GM19023 (cell line): ENCODE measurements at regions not wholly inside any gene's neighbourhood (a gene's known extent, or its start where the extent isn't known, plus 50 kb on each side); places are given as distances from the start of the nearest gene placed in this dataset.
"Not testable (repeated sequence)": the region's sequence is repeated elsewhere in the genome, so short reads cannot be mapped to it uniquely, and the experiment has no call there.

ENCODE experiments used
- ATAC-seq: cut with Tn5 transposase; IDR thresholded peaks from one replicate; pipeline ENCODE4 v1.9.1; 2021; ENCODE audit warnings: mild to moderate bottlenecking, moderate library complexity; ENCODE audit not compliant: unreplicated experiment

DNA sequence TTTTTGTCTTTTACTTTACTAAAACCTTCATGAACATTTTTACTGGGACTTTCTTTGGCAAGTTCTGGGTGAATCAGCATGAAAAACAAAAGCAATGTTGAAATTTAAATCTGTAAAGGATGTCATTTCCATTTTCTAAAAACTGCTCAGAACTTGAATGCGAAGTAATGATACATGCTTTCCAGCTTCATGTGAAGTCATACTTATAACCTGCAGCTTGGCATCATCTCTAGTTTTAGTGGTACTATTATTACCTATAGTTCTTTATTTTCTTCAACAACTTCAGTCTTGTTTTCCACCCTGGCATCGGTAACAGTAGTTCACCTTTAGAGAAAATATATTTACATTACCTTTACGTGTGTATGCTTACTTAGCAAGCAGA is 421.4 kb upstream of the DIPK2B start:
- no peak for ATAC-seq

DNA sequence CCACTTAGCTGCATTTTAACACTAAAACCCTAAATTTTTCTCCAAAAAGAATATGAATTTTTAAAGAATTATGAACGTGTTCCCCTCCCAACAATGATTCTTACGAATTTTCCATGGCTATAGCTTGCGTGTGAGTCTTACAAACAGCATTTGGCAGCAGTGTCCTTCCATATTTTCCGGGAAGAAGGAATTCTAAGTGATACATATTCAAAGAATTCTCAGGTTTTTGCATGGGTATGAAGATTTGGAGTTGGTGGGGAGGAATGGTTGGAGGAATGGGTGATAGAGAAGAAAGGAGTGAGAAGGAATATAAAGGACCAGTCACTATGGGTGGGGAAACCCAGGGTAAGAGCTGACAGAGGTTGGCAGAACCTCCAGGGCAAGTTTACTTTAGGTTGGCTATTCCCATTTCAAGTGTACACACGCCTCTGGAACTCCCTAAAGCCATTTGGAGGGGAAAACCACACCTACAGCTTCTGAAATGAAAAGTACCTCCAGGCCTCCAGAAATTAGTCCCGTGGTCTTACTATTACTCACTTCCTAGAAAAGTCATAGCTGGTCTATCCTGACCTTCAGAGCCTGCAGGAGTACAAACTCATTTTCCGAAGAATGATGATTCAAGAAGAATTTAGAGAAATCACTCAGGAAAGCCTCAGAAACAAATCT is 420.8 kb upstream of the DIPK2B start:
- no peak for ATAC-seq

DNA sequence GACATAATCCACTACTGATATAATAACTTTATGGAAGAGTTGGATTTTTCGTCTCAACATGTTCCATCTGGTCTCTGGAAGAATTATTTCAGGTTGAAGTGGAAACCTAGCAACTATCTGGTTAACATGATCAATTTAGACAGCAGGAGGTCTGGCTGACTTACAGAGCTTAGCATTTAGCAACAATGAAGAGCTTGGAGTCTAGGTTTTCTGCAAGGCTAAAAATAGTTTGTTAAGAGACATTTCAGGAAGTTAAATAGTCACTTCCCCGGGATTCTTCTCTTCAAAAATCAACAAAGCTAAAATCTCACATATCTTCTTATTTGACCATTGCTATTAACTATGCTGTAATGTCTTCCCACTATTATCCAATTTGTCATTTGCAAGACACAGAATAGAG is 418.6 kb upstream of the DIPK2B start:
- ATAC-seq, result no peak

DNA sequence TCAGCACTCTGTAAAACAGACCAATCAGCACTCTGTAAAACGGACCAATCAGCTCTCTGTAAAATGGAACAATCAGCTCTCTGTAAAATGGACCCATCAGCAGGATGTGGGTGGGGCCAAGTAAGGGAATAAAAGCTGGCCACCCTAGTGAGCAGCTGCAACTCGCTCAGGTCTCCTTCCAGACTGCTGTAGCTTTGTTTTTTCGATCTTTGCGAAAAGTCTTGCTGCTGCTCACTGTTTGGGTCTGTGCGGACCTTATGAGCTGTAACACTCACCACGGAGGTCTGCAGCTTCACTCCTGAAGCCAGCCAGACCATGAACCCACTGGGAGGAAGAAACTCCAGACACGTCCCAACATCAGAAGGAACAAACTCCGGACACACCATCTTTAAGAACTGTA is 414.9 kb upstream of the DIPK2B start:
- not testable (repeated sequence) for ATAC-seq

DNA sequence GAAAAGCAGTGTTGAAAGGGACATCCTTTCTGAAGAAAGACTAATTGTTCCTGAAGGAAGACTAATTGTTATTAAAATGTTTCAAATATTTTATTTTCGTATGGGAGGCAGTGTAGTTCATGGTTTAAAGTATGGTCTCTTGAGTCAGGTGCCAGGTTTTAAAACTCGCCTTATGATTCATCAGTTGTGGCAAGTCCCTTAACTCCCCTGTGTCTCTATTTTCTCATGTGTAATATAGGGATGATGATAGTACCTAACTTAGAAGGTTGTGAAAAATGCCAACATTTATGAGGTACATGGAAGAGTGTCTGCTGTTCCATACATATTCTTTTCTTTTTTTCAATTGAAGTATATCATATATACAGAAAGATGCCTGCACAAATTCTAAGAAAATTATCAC is 414.2 kb upstream of the DIPK2B start:
- no peak for ATAC-seq

DNA sequence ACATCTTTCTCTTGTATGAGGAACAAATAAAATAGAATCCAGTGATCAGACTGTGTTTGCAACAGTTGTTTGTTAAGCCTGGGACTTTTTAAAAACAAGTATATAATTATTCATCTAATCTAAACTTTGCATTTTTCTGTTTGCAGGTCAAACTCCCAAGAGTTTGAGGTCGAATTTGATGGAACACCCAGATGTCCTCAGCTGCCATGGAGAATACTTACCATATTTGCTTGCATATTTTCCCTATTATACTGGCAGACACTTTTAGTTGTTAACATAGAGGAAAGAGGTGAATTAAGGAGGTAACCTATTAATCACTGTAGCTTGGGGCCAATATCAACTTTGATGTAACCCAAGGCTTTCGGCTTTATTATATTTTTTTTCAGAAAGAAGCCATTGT is 401.5 kb upstream of the DIPK2B start:
- ATAC-seq, result no peak

DNA sequence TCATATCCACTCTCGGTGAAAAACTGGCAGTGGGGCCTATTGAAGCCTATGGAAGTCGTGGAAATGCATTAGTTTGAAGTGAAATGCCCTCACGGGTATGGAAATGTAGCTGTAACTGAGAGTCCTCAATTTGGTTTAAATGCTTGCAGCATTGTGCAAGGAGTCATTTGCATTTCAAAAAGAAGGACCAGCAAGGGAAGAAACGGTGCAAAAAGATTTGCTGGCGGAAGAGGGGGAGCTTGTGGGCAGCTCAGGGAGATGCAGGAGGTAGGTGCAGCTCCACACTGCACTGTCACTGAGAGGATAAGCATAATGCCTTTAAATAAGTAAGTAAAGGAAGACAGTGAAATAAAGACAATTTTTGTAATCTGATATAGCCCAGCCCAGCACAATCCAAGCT is 400.4 kb upstream of the DIPK2B start:
- ATAC-seq, result no peak

DNA sequence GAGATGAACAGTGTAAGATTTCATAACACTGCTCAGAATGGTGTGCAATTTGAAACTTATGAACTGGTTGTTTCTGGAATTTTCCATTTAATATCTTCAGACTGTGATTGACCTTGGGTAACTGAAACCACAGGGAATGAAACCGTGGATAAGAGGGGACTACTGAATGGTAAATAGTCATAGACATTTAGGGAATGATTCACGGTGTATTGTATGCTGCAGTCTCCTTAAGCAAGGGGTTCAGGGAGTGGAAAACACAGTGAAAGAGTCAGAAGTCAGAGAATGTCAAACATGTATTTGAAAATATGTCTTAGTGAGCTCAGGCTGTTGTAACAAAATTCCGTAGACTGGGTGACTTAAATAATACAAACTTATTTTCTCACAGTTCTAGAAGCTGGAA is 398.2 kb upstream of the DIPK2B start:
- no peak for ATAC-seq

DNA sequence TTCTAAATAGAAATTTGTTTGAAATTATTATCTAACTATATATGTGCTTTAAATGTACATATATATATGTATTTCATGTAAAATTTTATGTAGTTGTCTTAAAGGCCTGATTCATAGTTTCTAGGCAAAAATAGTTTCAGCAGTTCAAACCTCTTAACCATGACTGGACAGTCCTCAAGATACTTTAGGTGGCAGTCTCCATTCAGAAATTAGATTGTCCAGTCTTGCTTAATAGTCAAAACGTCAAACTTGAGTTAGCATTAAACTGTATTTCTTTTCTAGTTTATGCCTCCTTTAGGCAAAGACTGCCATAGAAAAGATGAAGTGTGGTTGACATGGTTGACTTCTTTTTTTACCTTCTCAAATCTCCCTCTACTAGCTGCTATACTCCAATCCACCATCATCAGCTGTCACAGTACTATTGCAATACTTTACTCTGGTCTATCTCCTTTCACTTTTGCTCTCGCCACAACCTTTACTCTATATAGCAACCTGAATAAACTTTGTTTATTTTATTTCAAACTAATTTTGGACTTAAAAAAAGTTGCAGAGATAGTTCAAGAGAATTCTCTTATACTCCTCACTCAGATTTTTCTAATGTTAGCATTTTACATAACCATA is 395.6 kb upstream of the DIPK2B start:
- ATAC-seq, result no peak

DNA sequence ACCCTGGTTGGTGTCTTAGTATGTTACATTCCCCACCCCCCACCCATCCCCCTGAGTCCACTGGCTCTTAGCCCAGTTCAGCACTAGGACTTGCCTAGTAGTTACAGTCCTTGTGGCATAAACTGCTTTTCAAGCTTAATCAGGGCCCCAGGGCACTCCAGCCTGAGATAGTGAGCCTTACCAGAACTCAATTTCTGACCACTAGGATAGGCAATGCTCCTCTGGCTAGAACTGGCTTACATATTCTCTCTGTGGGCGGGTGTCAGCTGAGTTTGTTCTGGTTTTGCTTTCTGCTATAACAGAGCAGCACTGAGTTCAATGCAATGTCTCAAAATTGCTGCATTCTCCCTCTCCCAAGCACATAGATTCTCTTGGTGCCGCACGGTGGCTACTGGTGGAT is 391.4 kb upstream of the DIPK2B start:
- ATAC-seq, result no peak

DNA sequence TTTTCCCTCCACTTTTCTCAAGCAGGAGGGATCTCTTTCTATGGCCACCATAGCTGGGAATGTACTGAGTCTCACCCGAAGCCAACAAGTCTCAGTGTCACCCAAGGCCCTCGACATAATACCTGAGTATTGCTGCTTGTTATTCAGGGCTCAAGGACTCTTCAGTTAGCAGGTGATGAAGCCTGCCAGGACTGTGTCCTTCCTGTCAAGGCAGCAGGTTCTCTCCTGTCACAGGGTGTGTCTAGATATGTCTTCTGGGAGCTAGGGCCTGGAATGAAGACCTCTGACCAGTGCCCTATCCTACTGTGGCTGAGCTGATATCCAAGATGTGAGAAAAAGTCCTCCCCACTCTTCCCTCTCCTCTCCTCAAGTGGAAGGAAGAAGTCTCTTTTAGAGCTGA is 391.0 kb upstream of the DIPK2B start:
- ATAC-seq, result no peak

DNA sequence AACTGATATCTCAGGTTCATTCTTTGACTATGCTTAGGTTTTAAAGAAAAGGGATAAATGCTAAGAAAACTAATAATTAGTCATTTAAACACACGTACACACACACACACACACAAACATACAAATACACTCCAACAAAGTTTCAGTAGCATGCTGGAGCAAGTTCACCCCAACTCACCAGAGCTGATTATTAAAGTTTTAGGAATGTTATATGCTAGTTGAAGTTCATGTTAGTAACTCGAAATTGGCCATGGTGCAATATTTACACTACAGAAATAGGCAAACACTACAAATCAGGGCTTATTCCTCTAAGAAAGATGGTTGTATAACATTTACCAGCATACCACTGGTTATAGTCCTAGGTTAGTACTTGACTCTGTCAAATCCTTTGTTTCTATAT is 384.0 kb upstream of the DIPK2B start:
- ATAC-seq, result no peak

DNA sequence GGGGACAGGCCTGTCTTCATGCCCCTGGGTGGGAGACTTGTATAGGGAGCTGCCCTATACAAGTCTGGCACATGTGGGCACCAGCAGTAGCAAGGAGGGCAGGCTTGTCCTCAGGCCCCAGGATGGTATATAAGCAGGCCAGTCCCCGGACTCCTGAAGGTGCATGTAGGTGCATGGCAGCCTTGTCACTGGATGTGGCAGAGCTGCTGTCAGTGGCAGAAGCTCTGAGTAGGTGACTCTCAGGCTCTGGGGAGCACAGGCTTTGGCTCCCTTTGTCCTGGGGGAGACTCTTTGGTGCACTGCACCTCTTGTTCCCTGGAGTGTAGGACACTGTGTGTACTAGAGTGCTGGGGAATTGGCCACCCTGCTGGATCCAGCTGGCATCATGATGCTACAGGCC is 376.7 kb upstream of the DIPK2B start:
- no peak for ATAC-seq

DNA sequence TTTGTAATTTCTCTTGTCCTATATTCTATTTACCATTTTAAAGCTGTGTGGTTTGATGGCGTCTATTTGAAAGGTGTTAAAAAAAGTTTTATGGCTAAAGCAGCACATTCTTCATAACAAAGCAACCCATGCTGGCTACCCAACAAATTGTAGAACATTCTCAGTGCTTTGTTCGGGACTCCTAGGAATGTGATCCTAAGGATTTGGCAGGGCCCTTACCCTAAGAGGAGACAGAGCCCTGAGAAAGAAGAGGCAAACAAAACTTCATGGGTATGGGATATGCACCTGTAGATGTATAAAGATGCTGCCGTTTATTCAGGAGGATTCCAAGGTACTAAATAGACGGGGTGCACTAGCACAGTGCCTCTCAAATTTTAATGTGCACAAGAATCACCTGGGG is 370.8 kb upstream of the DIPK2B start:
- ATAC-seq, result no peak

DNA sequence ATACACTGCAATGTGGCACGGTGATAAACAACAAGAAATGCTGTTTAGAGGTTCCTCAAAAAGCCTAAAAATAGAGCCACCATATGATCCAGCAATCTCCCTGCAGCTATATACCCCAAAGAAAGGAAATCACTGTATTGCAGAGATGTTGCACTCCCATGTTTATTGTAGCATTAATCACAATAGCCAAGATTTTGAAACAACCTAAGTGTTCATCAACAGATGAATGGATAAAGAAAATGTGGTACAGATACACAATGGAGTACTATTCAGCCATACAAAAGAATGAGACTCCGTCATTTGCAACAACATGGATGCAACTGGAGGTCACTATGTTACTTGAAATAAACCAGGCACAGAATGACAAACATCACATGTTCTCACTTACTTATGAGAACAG is 365.8 kb upstream of the DIPK2B start:
- ATAC-seq, result no peak

DNA sequence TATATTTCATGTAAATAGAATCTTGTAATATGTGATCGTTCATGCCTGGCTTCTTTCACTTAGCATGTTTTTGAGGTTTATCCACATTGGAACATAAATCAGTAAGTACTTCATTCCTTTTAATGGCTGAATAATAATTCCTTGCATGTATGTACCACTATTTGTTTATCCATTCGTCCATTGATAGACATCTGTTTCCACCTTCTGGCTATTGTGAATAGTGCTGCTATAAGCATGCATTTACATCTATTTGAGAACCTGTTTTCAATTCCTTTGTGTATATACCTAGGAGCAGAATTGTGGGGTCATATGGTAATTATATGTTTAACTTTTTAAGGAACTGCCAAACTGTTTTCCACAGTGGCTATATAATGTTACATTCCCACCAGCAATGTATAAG is 356.7 kb upstream of the DIPK2B start:
- ATAC-seq, result no peak

DNA sequence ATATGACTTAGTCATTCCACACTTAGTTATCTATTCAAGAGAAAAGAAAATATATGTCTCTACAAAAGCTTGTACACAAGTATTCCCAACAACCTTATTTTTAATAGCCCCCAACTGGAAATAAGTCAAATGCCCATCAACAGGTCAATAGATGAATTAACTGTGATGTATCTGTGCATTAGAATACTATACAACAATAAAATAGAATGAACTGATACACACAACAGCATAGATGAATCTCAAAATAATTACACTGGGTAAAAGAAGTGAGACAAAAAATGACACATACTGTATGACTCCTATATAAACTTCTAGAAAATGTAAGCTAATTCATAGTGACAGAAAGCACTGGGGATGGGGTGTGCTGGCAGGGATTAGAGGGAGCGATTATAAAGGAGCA is 354.1 kb upstream of the DIPK2B start:
- no peak for ATAC-seq

DNA sequence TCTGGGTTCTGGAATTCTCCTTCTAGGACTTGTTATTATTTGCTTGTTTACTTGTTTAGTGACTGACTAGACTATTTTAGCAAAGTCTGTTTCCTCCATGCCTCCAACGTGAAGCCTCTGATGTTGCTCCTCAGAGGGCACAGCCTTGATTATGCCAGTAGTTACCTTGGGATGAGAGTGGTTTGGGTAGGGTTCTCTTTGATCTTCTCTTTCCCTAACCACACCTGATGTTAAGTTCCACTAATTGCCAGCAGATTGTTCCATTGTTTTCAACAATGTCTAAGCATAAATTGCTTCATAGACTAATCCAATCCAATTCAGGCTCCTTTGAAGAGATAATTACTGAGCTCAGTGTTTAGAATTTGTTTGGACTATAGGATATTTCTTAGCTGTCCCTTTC is 352.7 kb upstream of the DIPK2B start:
- ATAC-seq, result no peak

DNA sequence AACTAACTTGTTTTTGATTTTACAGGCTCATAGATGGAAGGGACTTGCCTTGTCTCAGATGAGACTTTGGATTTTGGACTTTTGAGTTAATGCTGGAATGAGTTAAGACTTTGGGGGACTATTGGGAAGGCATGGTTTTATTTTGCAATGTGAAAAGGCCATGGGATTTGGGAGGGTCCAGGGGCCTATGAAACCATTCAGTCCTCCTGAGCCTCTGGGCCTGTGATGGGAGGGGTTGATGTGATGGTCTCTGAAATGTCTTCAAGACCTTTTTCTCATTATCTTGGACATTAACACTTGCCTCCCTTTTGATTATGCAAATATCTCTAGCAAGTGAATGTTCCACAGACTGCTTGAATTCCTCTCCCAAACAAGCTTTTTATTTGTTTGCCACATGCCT is 346.0 kb upstream of the DIPK2B start:
- not testable (repeated sequence) for ATAC-seq

DNA sequence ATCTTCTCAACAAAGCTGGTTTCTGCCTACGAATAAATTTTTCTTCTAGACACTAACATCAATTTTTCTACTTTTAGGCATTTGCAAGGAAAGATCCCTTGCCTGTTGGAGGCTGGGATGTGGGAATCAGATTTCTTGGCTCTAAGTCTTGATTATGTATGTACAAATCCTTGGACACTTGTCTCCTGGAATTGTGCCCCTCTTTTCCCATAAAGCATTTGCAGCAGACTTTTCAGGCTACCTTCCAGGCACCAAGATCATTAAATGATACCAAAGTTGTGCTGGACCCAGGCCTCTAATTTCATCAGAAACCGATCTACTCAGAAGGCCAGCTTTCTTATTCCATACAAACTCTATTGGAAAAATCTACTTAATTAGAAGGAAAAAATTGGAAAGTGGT is 339.5 kb upstream of the DIPK2B start:
- ATAC-seq, result no peak

DNA sequence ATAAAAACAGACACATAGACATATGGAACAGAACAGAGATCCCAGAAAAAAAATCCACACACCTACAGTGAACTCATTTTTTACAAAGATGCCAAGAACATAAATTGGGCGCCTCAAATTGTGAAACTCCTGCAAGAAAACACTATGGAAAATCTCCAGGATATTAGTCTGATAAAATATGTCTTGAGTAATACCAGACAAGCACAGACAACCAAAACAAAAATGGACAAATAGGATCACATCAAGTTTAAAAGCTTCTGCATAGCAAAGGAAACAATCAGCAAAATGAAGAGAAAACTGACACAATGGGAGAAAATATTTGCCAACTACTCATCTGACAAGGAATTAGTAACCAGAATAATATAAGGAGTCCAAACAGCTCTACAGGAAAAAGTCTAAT is 337.3 kb upstream of the DIPK2B start:
- no peak for ATAC-seq

DNA sequence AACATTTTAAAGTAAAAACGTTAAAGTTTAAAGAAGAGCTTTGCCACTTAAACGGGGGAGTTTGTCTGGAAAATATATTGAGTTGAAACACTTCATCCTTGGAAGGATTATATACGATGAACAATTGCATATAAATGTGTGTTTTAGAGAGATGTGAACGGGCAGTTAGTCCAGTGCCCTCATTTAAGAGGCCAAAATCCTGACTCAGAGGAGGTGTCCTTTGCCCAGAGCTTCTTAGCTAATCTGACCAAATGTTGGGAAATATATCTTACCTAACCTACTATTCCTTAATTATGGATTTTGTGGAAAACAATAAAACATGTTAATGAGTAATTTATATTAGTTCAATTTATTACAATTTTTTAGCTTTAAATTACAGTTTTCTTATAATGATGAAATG is 327.2 kb upstream of the DIPK2B start:
- ATAC-seq, result no peak

DNA sequence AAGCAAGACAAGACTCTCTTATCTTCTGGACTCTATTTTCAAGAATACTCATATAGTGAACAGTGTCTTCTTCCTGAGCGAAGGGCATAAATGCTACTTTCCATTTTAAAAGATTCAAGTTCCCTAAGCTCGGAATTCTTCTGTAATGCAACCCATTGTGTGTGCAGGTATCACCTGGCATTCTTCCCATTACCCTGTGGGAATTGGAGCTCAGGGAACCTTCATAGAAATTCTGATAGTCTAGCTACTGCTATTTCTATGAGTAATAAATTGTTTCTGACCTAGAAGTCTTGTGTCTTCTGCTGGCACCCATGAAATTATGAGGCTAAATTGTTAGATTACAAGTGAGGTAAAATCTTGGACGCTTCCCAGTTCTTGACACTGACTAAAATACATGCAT is 324.1 kb upstream of the DIPK2B start:
- ATAC-seq, result no peak
